Fibroblast of the aortic adventitia (primary cell): ENCODE measurements at regions not wholly inside any gene's neighbourhood (a gene's known extent, or its start where the extent isn't known, plus 50 kb on each side); places are given as distances from the start of the nearest gene placed in this dataset.

Experiments
- DNase-seq: peaks from one replicate; pipeline ENCODE4 v3.0.0-alpha.2; 2010; ENCODE audit warnings: low read depth
- H3K4me3 ChIP-seq: 2 replicates; pipeline ENCODE4 v1.5.1; 2011; ENCODE audit warnings: low read depth, mild to moderate bottlenecking, control low read depth, low read length, moderate library complexity
- CTCF ChIP-seq: IDR thresholded peaks from 2 replicates; pipeline ENCODE4 v1.5.1; 2011; ENCODE audit warnings: mild to moderate bottlenecking, low read length, control low read depth, inconsistent platforms; ENCODE audit not compliant: insufficient read depth

- TF ChIP-seq CTCF, result no peak
- no peak overlapping the region for H3K4me3 ChIP-seq
- DNase-seq, result no peak
Measured at GRCh38 chr9:134568116-134568515, 73.5 kb upstream of the COL5A1 start.

GRCh38 chr9:134568811-134569210 lies 72.8 kb upstream of the COL5A1 start:
- no peak for TF ChIP-seq CTCF
- no peak overlapping the region for H3K4me3 ChIP-seq
- peak; percentile 33 for DNase-seq

- TF ChIP-seq CTCF, result no peak
- no peak for DNase-seq
- no peak overlapping the region for H3K4me3 ChIP-seq
Measured at GRCh38 chr9:134569626-134570025, 72.0 kb upstream of the COL5A1 start.

GRCh38 chr9:134570151-134570621 lies 71.4 kb upstream of the COL5A1 start:
- peak; percentile 38 for DNase-seq
- no peak overlapping the region for H3K4me3 ChIP-seq
- TF ChIP-seq CTCF, result no peak

- no peak for TF ChIP-seq CTCF
- DNase-seq, result no peak
- H3K4me3 ChIP-seq, result no peak overlapping the region
Measured at GRCh38 chr9:134570711-134571325, 70.8 kb upstream of the COL5A1 start.

GRCh38 chr9:134571326-134571931 lies 70.2 kb upstream of the COL5A1 start:
- no peak for TF ChIP-seq CTCF
- DNase-seq, result no peak
- no peak overlapping the region for H3K4me3 ChIP-seq
